Caco-2 (cell line): ENCODE measurements at regions not wholly inside any gene's neighbourhood (a gene's known extent, or its start where the extent isn't known, plus 50 kb on each side); places are given as distances from the start of the nearest gene placed in this dataset.
A peak's percentile ranks its signal among the peaks of the same experiment; 100 is the strongest.
"Not testable (repeated sequence)": the region's sequence is repeated elsewhere in the genome, so short reads cannot be mapped to it uniquely, and the experiment has no call there.

Experiments used
- BruUV-seq: library from RNA; stranded (reverse); fragments of 400-500 nt; replicated peaks from 2 replicates; lab custom pipeline; 2021; lab: Mats Ljungman, UMichigan
- CTCF ChIA-PET: fragments of 300-600 bp; sonication (Branson Sonifier 250); formaldehyde crosslinking; loops from one replicate; lab custom pipeline; 2022; ENCODE audit warnings: antibody characterized with exemption; lab: Charles Lee
- POLR2A ChIA-PET: fragments of 300-600 bp; sonication (Branson Sonifier 250); formaldehyde crosslinking; loops from one replicate; lab custom pipeline; 2022; ENCODE audit warnings: antibody characterized with exemption; lab: Charles Lee
- DNase-seq, 2 experiments: peaks; one replicate each; pipeline versions ENCODE4 v3.0.0 to v3.0.0-alpha.2; 2020 to 2022
- H3K27me3 ChIP-seq: replicated peaks from 2 replicates; pipeline ENCODE4 v1.6.0; 2011; ENCODE audit warnings: low read length; ENCODE audit not compliant: control insufficient read depth, insufficient read depth
- H3K36me3 ChIP-seq: 2 replicates; pipeline ENCODE4 v1.5.1; 2011; ENCODE audit warnings: low read length; ENCODE audit not compliant: control insufficient read depth, insufficient read depth
- H3K4me1 ChIP-seq: fragments of 250-450 bp; sonication (Bioruptor Pico); 2 replicates; pipeline ENCODE4 v1.5.1; 2020; ENCODE audit warnings: mild to moderate bottlenecking
- H3K4me3 ChIP-seq: 2 replicates; pipeline ENCODE4 v1.5.1; 2011; ENCODE audit warnings: low read depth, mild to moderate bottlenecking, control low read depth, low read length
- H3K9me3 ChIP-seq: fragments of 250-450 bp; sonication (Bioruptor Pico); 2 replicates; pipeline ENCODE4 v1.5.1; 2020; ENCODE audit warnings: mild to moderate bottlenecking, moderate library complexity
- H3K27ac Mint-ChIP-seq: one replicate; pipeline ENCODE4 v1.8.0; 2022; ENCODE audit warnings: mixed read lengths; ENCODE audit not compliant: unreplicated experiment
- H3K27me3 Mint-ChIP-seq: one replicate; pipeline ENCODE4 v1.8.0; 2022; ENCODE audit warnings: mixed read lengths; ENCODE audit not compliant: insufficient read depth, unreplicated experiment
- H3K36me3 Mint-ChIP-seq: one replicate; pipeline ENCODE4 v1.8.0; 2022; ENCODE audit warnings: mild to moderate bottlenecking, mixed read lengths; ENCODE audit not compliant: insufficient read depth, unreplicated experiment
- H3K4me1 Mint-ChIP-seq: one replicate; pipeline ENCODE4 v1.8.0; 2022; ENCODE audit warnings: low read depth, mixed read lengths; ENCODE audit not compliant: unreplicated experiment
- H3K4me3 Mint-ChIP-seq: one replicate; pipeline ENCODE4 v1.8.0; 2022; ENCODE audit warnings: mild to moderate bottlenecking, moderate library complexity, mixed read lengths; ENCODE audit not compliant: unreplicated experiment
- H3K9me3 Mint-ChIP-seq: one replicate; pipeline ENCODE4 v1.8.0; 2022; ENCODE audit warnings: mixed read lengths; ENCODE audit not compliant: unreplicated experiment
- intact Hi-C: fragments of 100-400 bp; cut with micrococcal nuclease; formaldehyde crosslinking; loops from one replicate; pipeline ENCODE4 v1.10.0; 2022; ENCODE audit not compliant: unreplicated experiment
- TF ChIP-seq, protein P1 (sequence below), 2 experiments: fragments of 200-600 bp in 1 of 2; IDR thresholded peaks; 1 replicate in 1 of 2; 2 replicates in 1 of 2; pipeline versions ENCODE4 v1.5.1 to v1.8.0; 2011 to 2022; ENCODE audit warnings: antibody characterized with exemption in 1 of 2, control low read depth in 1 of 2, inconsistent platforms in 1 of 2, low read depth in 1 of 2, low read length in 1 of 2, mild to moderate bottlenecking in 1 of 2, moderate library complexity in 1 of 2; ENCODE audit not compliant: insufficient read depth in 1 of 2, severe bottlenecking in 1 of 2, unreplicated experiment in 1 of 2

GRCh38 chr3:110887176-110887575, 184.4 kb upstream of the NECTIN3 start:
- H3K9me3 ChIP-seq: 0 out of 2 replicates have a peak, but pooled peaks cover 6% of the 10 kb centered on the region
- no peaks in the 10 kb centered on the region for H3K27me3 ChIP-seq
- Mint-ChIP-seq H3K27ac (no peak overlapping the region), H3K27me3 (no peaks in the 10 kb centered on the region), H3K4me3 (no peak overlapping the region), H3K36me3 (no peaks in the 10 kb centered on the region), H3K4me1 (no peaks in the 10 kb centered on the region), H3K9me3 (peaks cover 21% of the 10 kb centered on the region)
- no peak for DNase-seq
- peaks cover 6% of the 10 kb centered on the region for H3K4me1 ChIP-seq
- TF ChIP-seq, protein P1, sequence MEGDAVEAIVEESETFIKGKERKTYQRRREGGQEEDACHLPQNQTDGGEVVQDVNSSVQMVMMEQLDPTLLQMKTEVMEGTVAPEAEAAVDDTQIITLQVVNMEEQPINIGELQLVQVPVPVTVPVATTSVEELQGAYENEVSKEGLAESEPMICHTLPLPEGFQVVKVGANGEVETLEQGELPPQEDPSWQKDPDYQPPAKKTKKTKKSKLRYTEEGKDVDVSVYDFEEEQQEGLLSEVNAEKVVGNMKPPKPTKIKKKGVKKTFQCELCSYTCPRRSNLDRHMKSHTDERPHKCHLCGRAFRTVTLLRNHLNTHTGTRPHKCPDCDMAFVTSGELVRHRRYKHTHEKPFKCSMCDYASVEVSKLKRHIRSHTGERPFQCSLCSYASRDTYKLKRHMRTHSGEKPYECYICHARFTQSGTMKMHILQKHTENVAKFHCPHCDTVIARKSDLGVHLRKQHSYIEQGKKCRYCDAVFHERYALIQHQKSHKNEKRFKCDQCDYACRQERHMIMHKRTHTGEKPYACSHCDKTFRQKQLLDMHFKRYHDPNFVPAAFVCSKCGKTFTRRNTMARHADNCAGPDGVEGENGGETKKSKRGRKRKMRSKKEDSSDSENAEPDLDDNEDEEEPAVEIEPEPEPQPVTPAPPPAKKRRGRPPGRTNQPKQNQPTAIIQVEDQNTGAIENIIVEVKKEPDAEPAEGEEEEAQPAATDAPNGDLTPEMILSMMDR (IDR thresholded peaks at IDR 0.05; ENCODE audit: insufficient read depth in 1 of 2, low read depth in 1 of 2, low read length in 1 of 2, severe bottlenecking in 1 of 2, unreplicated experiment in 1 of 2): no peak
- no peaks in the 10 kb centered on the region for H3K36me3 ChIP-seq
- no peak overlapping the region for H3K4me3 ChIP-seq
- CTCF ChIA-PET: no interaction called here
- intact Hi-C loops: no loop called here
- BruUV-seq: no TSS peak
- POLR2A ChIA-PET: no interaction called here

DNA sequence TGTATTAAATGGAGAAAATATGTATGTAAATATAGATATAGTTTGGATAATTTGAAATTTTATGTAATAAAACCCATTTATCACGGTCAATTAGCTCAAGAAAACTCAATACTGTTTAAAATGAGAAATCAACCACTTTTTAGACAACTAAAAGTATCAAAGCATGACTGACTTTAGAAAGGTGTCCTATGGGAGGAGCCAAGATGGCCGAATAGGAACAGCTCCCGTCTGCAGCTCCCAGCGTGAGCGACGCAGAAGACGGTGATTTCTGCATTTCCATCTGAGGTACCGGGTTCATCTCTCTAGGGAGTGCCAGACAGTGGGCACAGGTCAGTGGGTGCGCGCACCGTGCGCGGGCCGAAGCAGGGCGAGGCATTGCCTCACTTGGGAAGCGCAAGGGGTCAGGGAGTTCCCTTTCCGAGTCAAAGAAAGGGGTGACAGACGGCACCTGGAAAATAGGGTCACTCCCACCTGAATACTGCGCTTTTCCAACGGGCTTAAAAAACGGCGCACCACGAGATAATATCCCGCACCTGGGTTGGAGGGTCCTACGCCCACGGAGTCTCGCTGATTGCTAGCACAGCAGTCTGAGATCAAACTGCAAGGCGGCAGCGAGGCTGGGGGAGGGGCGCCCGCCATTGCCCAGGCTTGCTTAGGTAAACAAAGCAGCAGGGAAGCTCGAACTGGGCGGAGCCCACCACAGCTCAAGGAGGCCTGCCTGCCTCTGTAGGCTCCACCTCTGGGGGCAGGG, 182.8 kb upstream of the NECTIN3 start:
- H3K4me3 ChIP-seq: peak overlapping the region; percentile 36
- H3K36me3 Mint-ChIP-seq, H3K9me3 ChIP-seq, H3K36me3 ChIP-seq, CTCF ChIA-PET, H3K4me1 Mint-ChIP-seq, H3K27me3 ChIP-seq, H3K27me3 Mint-ChIP-seq, H3K4me1 ChIP-seq, intact Hi-C loops: not testable (repeated sequence)
- POLR2A ChIA-PET: interaction anchor here (0.7 kb wide), 1 partner anchor 53 kb away, joined by 4 read pairs; no protein-coding TSS in a partner anchor
- Mint-ChIP-seq H3K9me3 (peaks cover 20% of the 10 kb centered on the region), H3K4me3 (peak overlapping the region; percentile 86), H3K27ac (peak overlapping the region; percentile 97)
- TSS peak; percentile 50 for BruUV-seq
- peak in 1 of 2 experiments; percentile 33 for DNase-seq

DNA sequence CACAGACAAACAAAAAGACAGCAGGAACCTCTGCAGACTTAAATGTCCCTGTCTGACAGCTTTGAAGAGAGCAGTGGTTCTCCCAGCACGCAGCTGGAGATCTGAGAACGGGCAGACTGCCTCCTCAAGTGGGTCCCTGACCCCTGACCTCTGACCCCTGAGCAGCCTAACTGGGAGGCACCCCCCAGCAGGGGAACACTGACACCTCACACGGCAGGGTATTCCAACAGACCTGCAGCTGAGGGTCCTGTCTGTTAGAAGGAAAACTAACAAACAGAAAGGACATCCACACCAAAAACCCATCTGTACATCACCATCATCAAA, 182.3 kb upstream of the NECTIN3 start:
- H3K27me3 ChIP-seq, H3K4me3 ChIP-seq, H3K4me1 Mint-ChIP-seq, BruUV-seq, H3K36me3 ChIP-seq, DNase-seq, intact Hi-C loops, H3K9me3 ChIP-seq, H3K4me1 ChIP-seq, H3K36me3 Mint-ChIP-seq, CTCF ChIA-PET, H3K27me3 Mint-ChIP-seq: not testable (repeated sequence)
- POLR2A ChIA-PET: interaction anchor here (0.7 kb wide), 1 partner anchor 52 kb away, joined by 4 read pairs; no protein-coding TSS in a partner anchor
- peaks cover 20% of the 10 kb centered on the region for H3K9me3 Mint-ChIP-seq
- peak overlapping the region; percentile 86 for H3K4me3 Mint-ChIP-seq
- peak overlapping the region; percentile 97 for H3K27ac Mint-ChIP-seq

- ChIA-PET POLR2A (no interaction called here), CTCF (interaction anchor here (0.6 kb wide), 1 partner anchor 1871 kb away, joined by 3 read pairs; no protein-coding TSS in a partner anchor)
- TF ChIP-seq, protein P1 (IDR thresholded peaks at IDR 0.05; ENCODE audit: insufficient read depth in 1 of 2, low read depth in 1 of 2, low read length in 1 of 2, severe bottlenecking in 1 of 2, unreplicated experiment in 1 of 2): no peak
- H3K27me3 Mint-ChIP-seq: no peaks in the 10 kb centered on the region
- no peak overlapping the region for H3K4me3 ChIP-seq
- no peaks in the 10 kb centered on the region for H3K36me3 Mint-ChIP-seq
- peaks cover 47% of the 10 kb centered on the region for H3K9me3 Mint-ChIP-seq
- H3K4me1 Mint-ChIP-seq: no peaks in the 10 kb centered on the region
- no peaks in the 10 kb centered on the region; the same call in 1 of the 2 replicates for H3K9me3 ChIP-seq
- H3K4me3 Mint-ChIP-seq: no peak overlapping the region
- DNase-seq: no peak
- H3K4me1 ChIP-seq: peaks cover 8% of the 10 kb centered on the region; the same call in 1 of the 2 replicates
- H3K27ac Mint-ChIP-seq: no peak overlapping the region
- no TSS peak for BruUV-seq
- H3K27me3 ChIP-seq: no peaks in the 10 kb centered on the region
- intact Hi-C loops: no loop called here
- no peaks in the 10 kb centered on the region for H3K36me3 ChIP-seq
Observed at GRCh38 chr3:110894574-110894973, 177.0 kb upstream of the NECTIN3 start.
